ENCODE measurements at regions not wholly inside any gene's neighbourhood (a gene's known extent, or its start where the extent isn't known, plus 50 kb on each side); places are given as distances from the start of the nearest gene placed in this dataset.

DNA sequence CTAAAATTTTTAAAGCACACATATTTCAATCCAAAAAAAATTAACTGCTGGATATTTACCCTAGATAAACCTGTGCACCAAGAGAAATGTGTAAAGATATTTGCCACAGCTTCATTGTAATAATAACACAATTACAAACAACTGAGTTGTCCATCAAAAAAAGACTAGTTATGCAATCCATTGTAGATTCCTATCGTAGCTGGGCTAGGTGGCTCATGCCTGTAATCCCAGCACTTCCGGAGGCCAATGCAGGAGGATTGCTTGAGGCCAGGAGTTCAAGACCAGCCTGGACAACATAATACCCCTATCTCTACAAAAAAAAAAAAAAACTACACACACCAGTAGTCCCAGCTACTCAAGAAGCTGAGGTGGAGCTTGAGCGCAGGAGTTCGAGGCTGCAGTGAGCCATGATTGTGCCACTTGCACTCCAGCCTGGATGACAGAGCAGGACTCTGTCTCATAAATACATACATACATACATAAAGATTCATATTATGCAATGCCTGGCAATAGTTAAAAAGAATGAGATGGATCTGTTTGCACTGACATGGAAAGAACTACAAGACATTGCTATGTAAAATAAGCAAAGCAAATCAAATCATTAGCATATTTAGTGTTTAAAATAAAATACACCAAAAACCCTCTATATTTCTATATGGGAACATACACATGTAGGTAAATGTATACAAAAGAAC is 56.5 kb upstream of the CCDC28A start:
- no peak for TF ChIP-seq Cebpa-rat (IDR thresholded peaks at IDR 0.05)
- Histone ChIP-seq H3K4me3 (no peak overlapping the region), H4K20me1 (no peaks in the 10 kb centered on the region), H3K36me3 (no peaks in the 10 kb centered on the region), H3K27me3 (no peaks in the 10 kb centered on the region), H3K27ac (no peak overlapping the region), H3K9ac (no peak overlapping the region), H3K4me2 (no peak overlapping the region), H3K9me3 (peaks cover 19% of the 10 kb centered on the region), H3K4me1 (peaks cover 10% of the 10 kb centered on the region)

DNA sequence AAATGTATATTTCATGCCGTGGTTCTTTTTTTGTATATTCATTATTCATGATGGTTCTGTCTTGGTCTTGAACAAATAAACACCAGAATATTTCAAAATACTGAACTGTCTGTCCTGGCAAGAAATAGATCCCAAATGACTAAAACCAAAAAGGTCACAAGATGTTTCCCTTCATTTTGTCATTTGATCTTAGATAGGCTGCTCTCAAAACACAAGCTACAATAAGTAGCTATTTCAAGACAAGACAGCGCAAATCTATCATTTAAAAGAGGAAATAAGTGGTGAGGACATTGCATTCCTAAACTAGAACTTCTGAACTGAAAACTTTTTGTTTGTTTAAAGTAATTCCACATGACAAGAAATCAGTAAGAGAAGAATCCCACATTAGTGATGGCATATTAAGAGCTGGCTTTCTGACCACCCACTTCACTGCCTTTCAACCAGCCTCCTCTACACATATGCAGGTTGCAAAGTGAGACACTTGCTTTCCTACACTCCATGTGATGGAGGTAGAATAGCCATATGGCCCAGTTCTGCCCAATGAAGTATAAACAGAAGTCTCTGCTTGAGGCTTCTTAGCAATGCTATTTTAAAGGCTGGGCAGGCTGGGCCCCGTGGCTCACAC is 54.4 kb upstream of the CCDC28A start:
- H3K4me1 ChIP-seq, result peaks cover 10% of the 10 kb centered on the region
- no peaks in the 10 kb centered on the region for H3K36me3 ChIP-seq
- no peak overlapping the region for H3K4me2 ChIP-seq
- no peaks in the 10 kb centered on the region for H3K27me3 ChIP-seq
- H3K27ac ChIP-seq, result no peak overlapping the region
- H3K9me3 ChIP-seq, result peaks cover 13% of the 10 kb centered on the region
- no peaks in the 10 kb centered on the region for H4K20me1 ChIP-seq
- H3K4me3 ChIP-seq, result no peak overlapping the region
- TF ChIP-seq Cebpa-rat (IDR thresholded peaks at IDR 0.05), result no peak
- no peak overlapping the region for H3K9ac ChIP-seq

DNA sequence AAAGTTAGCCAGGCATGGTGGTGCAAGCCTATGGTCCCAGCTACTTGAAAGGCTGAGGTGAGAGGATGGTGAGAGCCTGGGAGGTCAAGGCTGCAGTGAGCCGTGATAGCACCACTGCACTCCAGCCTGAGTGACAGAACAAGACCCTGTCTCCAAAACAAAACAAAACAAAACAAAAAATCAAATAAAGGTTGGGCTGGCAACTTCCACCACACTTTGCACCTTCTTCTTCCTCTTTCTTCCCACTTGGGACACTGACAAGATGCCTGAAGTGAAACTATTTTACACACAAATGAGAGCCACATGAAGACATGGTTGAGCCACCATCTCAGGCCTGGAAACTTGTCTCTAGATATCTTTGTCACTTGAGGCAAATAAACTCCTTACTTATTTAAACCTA is 53.8 kb upstream of the CCDC28A start:
- no peak overlapping the region for H3K27ac ChIP-seq
- H4K20me1 ChIP-seq, result no peaks in the 10 kb centered on the region
- H3K4me3 ChIP-seq, result no peak overlapping the region
- TF ChIP-seq Cebpa-rat (IDR thresholded peaks at IDR 0.05), result no peak
- peaks cover 10% of the 10 kb centered on the region for H3K4me1 ChIP-seq
- H3K36me3 ChIP-seq, result no peaks in the 10 kb centered on the region
- peaks cover 7% of the 10 kb centered on the region; the same call in 1 of the 2 replicates for H3K9me3 ChIP-seq
- H3K27me3 ChIP-seq, result no peaks in the 10 kb centered on the region
- H3K9ac ChIP-seq, result no peak overlapping the region
- no peak overlapping the region for H3K4me2 ChIP-seq

DNA sequence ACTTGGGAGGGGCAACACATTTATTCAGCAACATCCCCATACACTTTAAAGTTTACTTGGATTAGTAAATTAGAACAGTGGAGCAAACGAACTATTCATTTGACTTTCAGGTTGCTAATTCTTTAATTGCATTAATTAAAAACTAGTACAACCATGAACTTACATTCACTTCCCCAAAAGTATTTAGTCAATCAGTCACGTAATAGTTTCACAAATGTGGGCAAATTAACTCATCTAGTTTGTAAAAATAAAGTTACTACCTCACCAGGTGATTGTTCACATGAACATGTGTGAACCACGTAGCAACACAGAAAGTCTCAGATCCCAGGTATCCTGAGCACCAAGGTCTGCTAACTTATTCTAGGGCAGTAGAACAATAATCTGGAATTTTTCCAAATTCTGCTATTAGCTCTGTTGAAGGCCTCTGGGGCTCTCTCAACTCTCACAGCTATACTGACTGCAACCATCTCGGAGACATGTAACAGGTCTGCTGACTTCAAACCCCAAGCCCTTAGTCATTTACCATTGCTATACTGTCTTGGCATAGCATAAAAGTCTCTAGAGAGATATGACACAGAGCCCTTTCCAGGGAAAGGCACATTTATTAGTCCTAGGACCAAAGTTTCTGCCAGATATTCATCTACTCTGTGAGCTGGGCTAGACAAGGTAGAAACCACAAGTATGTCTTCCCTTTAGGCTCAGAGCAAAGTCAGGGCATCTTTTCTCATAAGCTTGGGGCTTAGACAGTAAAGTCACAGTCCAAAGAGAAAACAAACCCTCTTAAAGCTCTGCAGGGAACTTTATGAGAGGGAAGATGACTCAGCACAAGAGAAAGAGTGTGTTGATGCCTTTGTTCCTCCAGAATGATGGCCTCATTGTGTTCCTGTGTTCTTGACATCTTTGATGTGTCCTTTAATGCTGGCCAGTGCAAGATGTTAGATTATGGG is 50.9 kb upstream of the CCDC28A start:
- peaks cover 10% of the 10 kb centered on the region for H3K4me1 ChIP-seq
- H3K36me3 ChIP-seq, result no peaks in the 10 kb centered on the region
- H3K9ac ChIP-seq, result no peak overlapping the region
- H3K27me3 ChIP-seq, result no peaks in the 10 kb centered on the region
- TF ChIP-seq Cebpa-rat (IDR thresholded peaks at IDR 0.05), result no peak
- H3K27ac ChIP-seq, result no peak overlapping the region
- no peaks in the 10 kb centered on the region for H4K20me1 ChIP-seq
- no peaks in the 10 kb centered on the region for H3K9me3 ChIP-seq
- no peak overlapping the region for H3K4me2 ChIP-seq
- H3K4me3 ChIP-seq, result no peak overlapping the region

Measured in BLaER1 (cell line).